OCI-LY1 (cell line): ENCODE measurements at regions not wholly inside any gene's neighbourhood (a gene's known extent, or its start where the extent isn't known, plus 50 kb on each side); places are given as distances from the start of the nearest gene placed in this dataset.

Source experiments
- H2AFZ ChIP-seq: fragments of 200-600 bp; sonication (generic), shearing (Covaris generic); 2 replicates; pipeline ENCODE4 v1.6.0; 2014; ENCODE audit warnings: antibody characterized with exemption, mild to moderate bottlenecking, low read length
- H3F3A ChIP-seq: fragments of 200-600 bp; sonication (generic), shearing (Covaris generic); 2 replicates; pipeline ENCODE4 v1.6.0; 2014; ENCODE audit warnings: mild to moderate bottlenecking, antibody characterized with exemption, low read length, moderate library complexity; ENCODE audit not compliant: insufficient read depth
- H3K27ac ChIP-seq: fragments of 200-600 bp; sonication (generic); 2 replicates; pipeline ENCODE4 v1.5.1; 2014; ENCODE audit warnings: low read length, mixed run types, mild to moderate bottlenecking, low read depth; ENCODE audit not compliant: poor library complexity, severe bottlenecking
- H3K27me3 ChIP-seq: fragments of 200-600 bp; sonication (generic); 2 replicates; pipeline ENCODE4 v1.6.0; 2014; ENCODE audit warnings: antibody characterized with exemption, mild to moderate bottlenecking, low read length, moderate library complexity; ENCODE audit not compliant: insufficient read depth
- H3K36me3 ChIP-seq: fragments of 200-600 bp; sonication (generic); 2 replicates; pipeline ENCODE4 v1.6.1; 2014; ENCODE audit warnings: mild to moderate bottlenecking, antibody characterized with exemption, low read length, moderate library complexity, mixed read lengths; ENCODE audit not compliant: insufficient read depth
- H3K4me1 ChIP-seq: fragments of 200-600 bp; sonication (generic); 2 replicates; pipeline ENCODE4 v1.5.1; 2014; ENCODE audit warnings: mild to moderate bottlenecking, low read length, moderate library complexity; ENCODE audit not compliant: insufficient read depth, severe bottlenecking
- H3K4me2 ChIP-seq: fragments of 200-600 bp; sonication (generic), shearing (Covaris generic); 2 replicates; pipeline ENCODE4 v1.6.1; 2014; ENCODE audit warnings: low read length
- H3K4me3 ChIP-seq: fragments of 200-600 bp; sonication (generic); 2 replicates; pipeline ENCODE4 v1.5.1; 2014; ENCODE audit warnings: low read length, low read depth, mild to moderate bottlenecking, mixed read lengths; ENCODE audit not compliant: poor library complexity, severe bottlenecking
- H3K79me2 ChIP-seq: fragments of 200-600 bp; shearing (Covaris generic); 2 replicates; pipeline ENCODE4 v1.6.1; 2016; ENCODE audit warnings: mixed run types, low read length, mixed read lengths; ENCODE audit not compliant: insufficient read depth
- H3K9ac ChIP-seq: fragments of 200-600 bp; sonication (generic), shearing (Covaris generic); 2 replicates; pipeline ENCODE4 v1.6.1; 2014; ENCODE audit warnings: mild to moderate bottlenecking, low read length, mixed read lengths
- H3K9me2 ChIP-seq: fragments of 200-600 bp; sonication (generic), shearing (Covaris generic); 2 replicates; pipeline ENCODE4 v1.6.1; 2014; ENCODE audit warnings: low read depth, mild to moderate bottlenecking, low read length, mixed read lengths
- H3K9me3 ChIP-seq: fragments of 200-600 bp; shearing (Covaris generic); 2 replicates; pipeline ENCODE4 v1.6.1; 2014; ENCODE audit warnings: low read length, mixed read lengths
- H4K20me1 ChIP-seq: fragments of 200-600 bp; sonication (generic), shearing (Covaris generic); 2 replicates; pipeline ENCODE4 v1.6.0; 2016; ENCODE audit warnings: mild to moderate bottlenecking, low read length; ENCODE audit not compliant: insufficient read depth
- EZH2 ChIP-seq: fragments of 200-600 bp; sonication (generic), shearing (Covaris generic); IDR thresholded peaks from 2 replicates; pipeline ENCODE4 v1.8.0; 2017; ENCODE audit warnings: borderline replicate concordance, mixed run types, mild to moderate bottlenecking, antibody characterized with exemption, low read length, moderate library complexity, mixed read lengths
- TF ChIP-seq, protein P1 (sequence below): fragments of 200-600 bp; sonication (generic), shearing (Covaris generic); IDR thresholded peaks from 2 replicates; pipeline ENCODE4 v1.5.1; 2017; ENCODE audit warnings: mild to moderate bottlenecking, antibody characterized with exemption, low read length, moderate library complexity, mixed read lengths

DNA sequence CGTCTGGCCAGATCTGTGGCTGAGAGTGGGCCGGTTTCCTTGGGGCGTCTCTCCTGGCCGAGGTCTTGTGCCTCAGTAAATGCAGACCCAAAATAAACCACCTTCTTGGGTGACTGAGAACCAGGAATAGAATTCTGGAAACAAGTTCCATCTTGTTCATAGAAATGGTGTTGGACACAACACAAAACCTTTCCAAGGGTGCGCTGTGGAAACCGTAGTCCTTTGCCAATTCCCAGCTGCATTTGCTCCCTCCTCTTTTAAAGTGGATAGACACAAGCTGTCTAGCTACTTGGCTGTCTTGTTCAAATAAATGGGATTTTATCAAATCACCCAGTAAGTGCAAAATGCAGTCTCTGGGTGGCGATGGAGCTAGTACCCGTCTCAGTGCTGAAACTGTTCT, 300.2 kb downstream of the SHANK2 start:
- H2AFZ ChIP-seq = no peak overlapping the region
- H3K4me3 ChIP-seq = no peak overlapping the region
- no peaks in the 10 kb centered on the region for H3K79me2 ChIP-seq
- no peak overlapping the region for H3K9ac ChIP-seq
- H4K20me1 ChIP-seq = no peaks in the 10 kb centered on the region
- no peaks in the 10 kb centered on the region for H3K9me2 ChIP-seq
- no peaks in the 10 kb centered on the region for H3K9me3 ChIP-seq
- H3K4me1 ChIP-seq = no peaks in the 10 kb centered on the region
- TF ChIP-seq EZH2 = no peak
- TF ChIP-seq, protein P1, sequence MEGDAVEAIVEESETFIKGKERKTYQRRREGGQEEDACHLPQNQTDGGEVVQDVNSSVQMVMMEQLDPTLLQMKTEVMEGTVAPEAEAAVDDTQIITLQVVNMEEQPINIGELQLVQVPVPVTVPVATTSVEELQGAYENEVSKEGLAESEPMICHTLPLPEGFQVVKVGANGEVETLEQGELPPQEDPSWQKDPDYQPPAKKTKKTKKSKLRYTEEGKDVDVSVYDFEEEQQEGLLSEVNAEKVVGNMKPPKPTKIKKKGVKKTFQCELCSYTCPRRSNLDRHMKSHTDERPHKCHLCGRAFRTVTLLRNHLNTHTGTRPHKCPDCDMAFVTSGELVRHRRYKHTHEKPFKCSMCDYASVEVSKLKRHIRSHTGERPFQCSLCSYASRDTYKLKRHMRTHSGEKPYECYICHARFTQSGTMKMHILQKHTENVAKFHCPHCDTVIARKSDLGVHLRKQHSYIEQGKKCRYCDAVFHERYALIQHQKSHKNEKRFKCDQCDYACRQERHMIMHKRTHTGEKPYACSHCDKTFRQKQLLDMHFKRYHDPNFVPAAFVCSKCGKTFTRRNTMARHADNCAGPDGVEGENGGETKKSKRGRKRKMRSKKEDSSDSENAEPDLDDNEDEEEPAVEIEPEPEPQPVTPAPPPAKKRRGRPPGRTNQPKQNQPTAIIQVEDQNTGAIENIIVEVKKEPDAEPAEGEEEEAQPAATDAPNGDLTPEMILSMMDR = no peak
- H3K27ac ChIP-seq = no peak overlapping the region
- H3K4me2 ChIP-seq = no peak overlapping the region
- H3K27me3 ChIP-seq = no peaks in the 10 kb centered on the region
- no peaks in the 10 kb centered on the region for H3K36me3 ChIP-seq
- H3F3A ChIP-seq = no peaks in the 10 kb centered on the region

DNA sequence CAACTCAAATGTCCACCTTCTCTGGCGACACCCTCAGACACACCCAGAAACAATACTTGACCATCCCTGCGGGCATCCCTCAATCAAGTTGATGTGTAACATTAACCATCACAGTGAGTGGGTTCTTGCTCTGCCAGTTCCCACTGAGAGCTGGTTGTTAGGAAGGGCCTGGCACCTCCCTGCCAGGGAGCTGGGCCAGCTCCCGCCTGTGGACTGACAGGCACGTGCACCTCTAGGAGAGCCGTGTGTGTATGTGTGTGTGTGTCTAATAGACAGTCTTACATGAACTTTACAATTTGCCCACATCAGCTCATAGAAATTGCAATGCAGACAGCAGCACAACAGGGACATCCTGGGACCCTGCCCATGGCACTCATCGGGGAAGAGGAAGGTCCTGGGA, 298.7 kb downstream of the SHANK2 start:
- Histone ChIP-seq H3K9me2 (no peaks in the 10 kb centered on the region), H3K27ac (no peak overlapping the region), H3K36me3 (no peaks in the 10 kb centered on the region), H3K9me3 (no peaks in the 10 kb centered on the region), H3K9ac (no peak overlapping the region), H3K4me3 (no peak overlapping the region), H2AFZ (no peak overlapping the region), H3K27me3 (no peaks in the 10 kb centered on the region), H3F3A (no peaks in the 10 kb centered on the region), H4K20me1 (no peaks in the 10 kb centered on the region), H3K4me2 (no peak overlapping the region), H3K4me1 (no peaks in the 10 kb centered on the region), H3K79me2 (no peaks in the 10 kb centered on the region)
- TF ChIP-seq, protein P1 = no peak
- TF ChIP-seq EZH2 = no peak

GRCh38 chr11:70954471-70954870, 297.9 kb downstream of the SHANK2 start:
- TF ChIP-seq, protein P1 = no peak
- TF ChIP-seq EZH2 = no peak
- Histone ChIP-seq H3K9me3 (no peaks in the 10 kb centered on the region), H3K27me3 (no peaks in the 10 kb centered on the region), H3K4me3 (no peak overlapping the region), H3K79me2 (no peaks in the 10 kb centered on the region), H2AFZ (no peak overlapping the region), H3K4me1 (no peaks in the 10 kb centered on the region), H3K4me2 (no peak overlapping the region), H3K9me2 (no peaks in the 10 kb centered on the region), H3F3A (no peaks in the 10 kb centered on the region), H4K20me1 (no peaks in the 10 kb centered on the region), H3K36me3 (no peaks in the 10 kb centered on the region), H3K9ac (no peak overlapping the region), H3K27ac (no peak overlapping the region)
